HepG2 (cell line): ENCODE measurements at regions not wholly inside any gene's neighbourhood (a gene's known extent, or its start where the extent isn't known, plus 50 kb on each side); places are given as distances from the start of the nearest gene placed in this dataset.

Experiments used
- EZH2 ChIP-seq: conservative IDR thresholded peaks from 2 replicates; pipeline ENCODE4 v1.6.1; 2012; ENCODE audit warnings: mild to moderate bottlenecking, low read depth, low read length, moderate library complexity
- MAZ ChIP-seq, 2 experiments: sonication (generic) in 1 of 2; formaldehyde crosslinking in 1 of 2; IDR thresholded peaks; 2 replicates each; pipeline versions ENCODE4 v1.5.0 to v1.6.1; 2012 to 2020; ENCODE audit warnings: low read depth in 2 of 2, mild to moderate bottlenecking in 2 of 2, borderline replicate concordance in 1 of 2, improper control_type of control experiment in 1 of 2, low read length in 1 of 2, missing genetic modification reagents in 1 of 2, moderate library complexity in 1 of 2

GRCh38 chr7:46296526-46296925 lies 375.5 kb upstream of the IGFBP3 start:
- no peak for TF ChIP-seq MAZ (IDR thresholded peaks at IDR 0.05; ENCODE audit: borderline replicate concordance, low read depth, low read length)
- TF ChIP-seq MAZ (CRISPR knock-in tag; IDR thresholded peaks at IDR 0.05; ENCODE audit: low read depth): no peak
- TF ChIP-seq EZH2: no peak
